OCI-LY7 (cell line): ENCODE measurements at regions not wholly inside any gene's neighbourhood (a gene's known extent, or its start where the extent isn't known, plus 50 kb on each side); places are given as distances from the start of the nearest gene placed in this dataset.

Experiments used
- BruUV-seq: library from RNA; stranded (reverse); fragments of 400-500 nt; replicated peaks from 2 replicates; lab custom pipeline; 2021; lab: Mats Ljungman, UMichigan
- CTCF ChIA-PET: fragments of 300-600 bp; sonication (Branson Sonifier 250); formaldehyde crosslinking; loops from one replicate; lab custom pipeline; 2022; ENCODE audit warnings: antibody characterized with exemption; ENCODE audit not compliant: unreplicated experiment; lab: Charles Lee
- POLR2A ChIA-PET: fragments of 300-600 bp; sonication (Branson Sonifier 250); formaldehyde crosslinking; loops from one replicate; lab custom pipeline; 2022; ENCODE audit warnings: antibody characterized with exemption; lab: Charles Lee
- DNase-seq: peaks from one replicate; pipeline ENCODE4 v3.0.0-alpha.2; 2015; ENCODE audit warnings: low spot score
- H2AFZ ChIP-seq: fragments of 200-600 bp; sonication (generic), shearing (Covaris generic); 2 replicates; pipeline ENCODE4 v1.6.1; 2014; ENCODE audit warnings: mild to moderate bottlenecking, antibody characterized with exemption, low read length, moderate library complexity
- H3K27ac ChIP-seq: fragments of 200-600 bp; sonication (generic); 2 replicates; pipeline ENCODE4 v1.5.1; 2014; ENCODE audit warnings: mixed run types, low read depth, mild to moderate bottlenecking, moderate library complexity, low read length, inconsistent platforms; ENCODE audit not compliant: poor library complexity, severe bottlenecking
- H3K36me3 ChIP-seq: fragments of 200-600 bp; sonication (generic); 2 replicates; pipeline ENCODE4 v1.6.1; 2014; ENCODE audit warnings: mild to moderate bottlenecking, antibody characterized with exemption, low read length, moderate library complexity, mixed read lengths; ENCODE audit not compliant: insufficient read depth
- H3K4me1 ChIP-seq: fragments of 200-600 bp; sonication (generic); 2 replicates; pipeline ENCODE4 v1.5.1; 2014; ENCODE audit warnings: mild to moderate bottlenecking, low read length; ENCODE audit not compliant: insufficient read depth, poor library complexity, severe bottlenecking
- H3K4me2 ChIP-seq: fragments of 200-600 bp; sonication (generic); 2 replicates; pipeline ENCODE4 v1.6.1; 2014; ENCODE audit warnings: mild to moderate bottlenecking, low read length
- H3K4me3 ChIP-seq: fragments of 200-600 bp; sonication (generic); 2 replicates; pipeline ENCODE4 v1.5.1; 2014; ENCODE audit warnings: mild to moderate bottlenecking, low read depth, low read length; ENCODE audit not compliant: poor library complexity, severe bottlenecking
- H3K79me2 ChIP-seq: fragments of 200-600 bp; sonication (generic); 2 replicates; pipeline ENCODE4 v1.6.1; 2016; ENCODE audit warnings: low read depth, mild to moderate bottlenecking, low read length, moderate library complexity, mixed read lengths; ENCODE audit not compliant: insufficient read depth
- H3K9me2 ChIP-seq: fragments of 200-600 bp; sonication (generic); 2 replicates; pipeline ENCODE4 v1.6.1; 2016; ENCODE audit warnings: mild to moderate bottlenecking, low read length, mixed read lengths; ENCODE audit not compliant: insufficient read depth
- H3K9me3 ChIP-seq: fragments of 200-600 bp; sonication (generic); 2 replicates; pipeline ENCODE4 v1.6.1; 2014; ENCODE audit warnings: mild to moderate bottlenecking, mixed run types, low read length, mixed read lengths
- H4K20me1 ChIP-seq: fragments of 200-600 bp; sonication (generic); 2 replicates; pipeline ENCODE4 v1.6.1; 2014; ENCODE audit warnings: mild to moderate bottlenecking, antibody characterized with exemption, low read length, moderate library complexity, mixed read lengths; ENCODE audit not compliant: insufficient read depth
- EZH2phosphoT487 ChIP-seq: fragments of 200-600 bp; sonication (generic); IDR thresholded peaks from 2 replicates; pipeline ENCODE4 v1.6.1; 2018; ENCODE audit warnings: low read depth, borderline replicate concordance, mild to moderate bottlenecking, mixed run types, antibody characterized with exemption, low read length, moderate library complexity, mixed read lengths
- intact Hi-C: fragments of 100-400 bp; cut with micrococcal nuclease; formaldehyde crosslinking; loops from one replicate; pipeline ENCODE4 v1.10.0; 2022; ENCODE audit not compliant: unreplicated experiment
- TF ChIP-seq, protein P1 (sequence below): fragments of 200-600 bp; sonication (generic); conservative IDR thresholded peaks from 2 replicates; pipeline ENCODE4 v1.5.1; 2014; ENCODE audit warnings: mild to moderate bottlenecking, antibody characterized with exemption, low read length, moderate library complexity, mixed read lengths

DNA sequence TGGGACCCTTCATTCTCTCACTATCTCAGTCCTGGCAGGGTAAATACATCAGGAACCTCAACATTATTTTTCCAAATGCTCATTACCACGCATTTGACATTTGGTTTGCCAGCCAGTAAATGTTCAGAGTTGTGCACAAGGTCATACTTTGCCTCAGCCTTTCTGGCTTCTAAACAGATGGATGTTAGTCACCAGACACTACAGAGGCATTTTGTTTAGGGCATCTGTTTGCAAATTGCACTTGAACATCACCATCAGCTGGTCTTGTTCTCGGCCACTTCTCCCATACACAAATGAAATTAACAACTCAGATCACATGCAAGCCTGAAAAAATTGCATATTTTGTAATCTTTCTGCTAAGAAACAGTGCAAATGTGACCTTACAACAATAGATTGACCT lies 75.0 kb upstream of the SLC1A1 start:
- CTCF ChIA-PET, result no interaction called here
- BruUV-seq, result no TSS peak
- no peaks in the 10 kb centered on the region for H3K9me2 ChIP-seq

DNA sequence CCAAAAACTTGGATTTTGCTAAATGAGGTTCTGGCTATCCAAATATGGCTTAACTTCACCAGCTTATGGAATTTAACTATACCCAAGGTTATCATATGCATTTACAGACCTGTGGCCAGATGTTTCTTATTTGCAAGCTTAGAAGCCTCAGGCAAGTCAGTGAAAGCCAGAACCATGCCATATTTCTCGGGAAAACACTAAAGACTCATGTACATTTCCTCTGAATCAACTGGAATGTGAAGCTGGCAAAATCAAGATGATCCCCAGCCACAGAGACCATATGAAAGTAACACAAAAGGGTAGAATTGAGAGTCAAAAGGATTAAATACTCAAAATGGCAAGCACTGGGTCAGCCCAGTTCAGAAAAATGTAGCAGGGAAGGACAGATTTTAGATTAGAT lies 76.4 kb upstream of the SLC1A1 start:
- CTCF ChIA-PET, result no interaction called here
- POLR2A ChIA-PET, result no interaction called here
- Histone ChIP-seq H3K4me2 (no peak overlapping the region), H3K79me2 (no peaks in the 10 kb centered on the region), H3K4me1 (no peaks in the 10 kb centered on the region), H3K27ac (no peak overlapping the region), H3K4me3 (no peak overlapping the region), H3K9me3 (no peaks in the 10 kb centered on the region), H4K20me1 (no peaks in the 10 kb centered on the region), H3K9me2 (no peaks in the 10 kb centered on the region), H2AFZ (no peak overlapping the region), H3K36me3 (no peaks in the 10 kb centered on the region)
- intact Hi-C loops, result no loop called here
- TF ChIP-seq, protein P1, sequence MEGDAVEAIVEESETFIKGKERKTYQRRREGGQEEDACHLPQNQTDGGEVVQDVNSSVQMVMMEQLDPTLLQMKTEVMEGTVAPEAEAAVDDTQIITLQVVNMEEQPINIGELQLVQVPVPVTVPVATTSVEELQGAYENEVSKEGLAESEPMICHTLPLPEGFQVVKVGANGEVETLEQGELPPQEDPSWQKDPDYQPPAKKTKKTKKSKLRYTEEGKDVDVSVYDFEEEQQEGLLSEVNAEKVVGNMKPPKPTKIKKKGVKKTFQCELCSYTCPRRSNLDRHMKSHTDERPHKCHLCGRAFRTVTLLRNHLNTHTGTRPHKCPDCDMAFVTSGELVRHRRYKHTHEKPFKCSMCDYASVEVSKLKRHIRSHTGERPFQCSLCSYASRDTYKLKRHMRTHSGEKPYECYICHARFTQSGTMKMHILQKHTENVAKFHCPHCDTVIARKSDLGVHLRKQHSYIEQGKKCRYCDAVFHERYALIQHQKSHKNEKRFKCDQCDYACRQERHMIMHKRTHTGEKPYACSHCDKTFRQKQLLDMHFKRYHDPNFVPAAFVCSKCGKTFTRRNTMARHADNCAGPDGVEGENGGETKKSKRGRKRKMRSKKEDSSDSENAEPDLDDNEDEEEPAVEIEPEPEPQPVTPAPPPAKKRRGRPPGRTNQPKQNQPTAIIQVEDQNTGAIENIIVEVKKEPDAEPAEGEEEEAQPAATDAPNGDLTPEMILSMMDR, result no peak
- no peak for TF ChIP-seq EZH2phosphoT487
- no peak for DNase-seq
- BruUV-seq, result no TSS peak

More for the DNA sequence above, 75.0 kb upstream of the SLC1A1 start:
- H4K20me1 ChIP-seq, result no peaks in the 10 kb centered on the region
- no peak for DNase-seq
- H3K36me3 ChIP-seq, result no peaks in the 10 kb centered on the region
- TF ChIP-seq, protein P1, result no peak
- TF ChIP-seq EZH2phosphoT487, result no peak
- no peaks in the 10 kb centered on the region for H3K4me1 ChIP-seq
- POLR2A ChIA-PET, result interaction anchor here (0.5 to 0.7 kb wide), 2 partner anchors 130 to 1080 kb away, joined by 3 read pairs; no protein-coding TSS in a partner anchor
- H3K79me2 ChIP-seq, result no peaks in the 10 kb centered on the region
- H3K4me2 ChIP-seq, result no peak overlapping the region
- H2AFZ ChIP-seq, result no peak overlapping the region
- H3K4me3 ChIP-seq, result no peak overlapping the region
- H3K9me3 ChIP-seq, result no peaks in the 10 kb centered on the region
- intact Hi-C loops, result no loop called here
- no peak overlapping the region for H3K27ac ChIP-seq

DNA sequence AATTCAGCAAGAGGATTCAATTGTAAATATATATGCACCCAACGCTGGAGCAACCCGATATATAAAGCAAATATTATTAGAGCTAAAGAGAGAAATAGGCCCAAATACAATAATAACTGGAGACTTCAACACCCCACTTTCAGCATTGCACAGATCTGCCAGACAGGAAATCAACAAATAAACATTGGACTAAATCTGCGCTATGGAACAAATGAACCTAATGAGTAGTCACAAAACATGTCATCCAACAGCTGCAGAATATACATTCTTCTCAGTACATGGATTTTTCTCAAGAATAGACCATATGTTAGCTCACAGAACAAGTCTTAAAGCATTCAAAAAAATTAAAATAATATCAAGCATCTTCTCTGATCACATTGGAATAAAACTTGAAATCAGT lies 86.1 kb upstream of the SLC1A1 start:
- Histone ChIP-seq H4K20me1 (no peaks in the 10 kb centered on the region), H3K36me3 (no peaks in the 10 kb centered on the region), H3K9me3 (no peaks in the 10 kb centered on the region), H3K79me2 (no peaks in the 10 kb centered on the region), H2AFZ (no peak overlapping the region), H3K27ac (no peak overlapping the region), H3K4me2 (no peak overlapping the region), H3K4me1 (no peaks in the 10 kb centered on the region), H3K4me3 (no peak overlapping the region), H3K9me2 (no peaks in the 10 kb centered on the region)
- intact Hi-C loops, result no loop called here
- ChIA-PET CTCF (no interaction called here), POLR2A (no interaction called here)
- BruUV-seq, result no TSS peak
- no peak for TF ChIP-seq EZH2phosphoT487
- TF ChIP-seq, protein P1, result no peak
- DNase-seq, result no peak
